Endothelial cell of umbilical vein (primary cell): ENCODE measurements at regions not wholly inside any gene's neighbourhood (a gene's known extent, or its start where the extent isn't known, plus 50 kb on each side); places are given as distances from the start of the nearest gene placed in this dataset.

Source experiments
- CTCF ChIP-seq, 2 donors: IDR thresholded peaks; 1 replicate in 1 of 2; 2 replicates in 1 of 2; pipeline ENCODE4 v1.5.1; 2011; ENCODE audit warnings: low read length in 2 of 2, mild to moderate bottlenecking in 2 of 2, moderate library complexity in 2 of 2, control low read depth in 1 of 2, inconsistent platforms in 1 of 2, low read depth in 1 of 2; ENCODE audit not compliant: insufficient read depth in 1 of 2; ENCODE audit errors: extremely low read depth in 1 of 2
- EZH2 ChIP-seq: IDR thresholded peaks from 2 replicates; pipeline ENCODE4 v1.6.1; 2012; ENCODE audit warnings: borderline replicate concordance, low read depth, mild to moderate bottlenecking, moderate library complexity, low read length, inconsistent platforms; ENCODE audit not compliant: severe bottlenecking
- FOS ChIP-seq: IDR thresholded peaks from 2 replicates; pipeline ENCODE4 v1.6.1; 2011; ENCODE audit warnings: mild to moderate bottlenecking, low read length, moderate library complexity, borderline replicate concordance; ENCODE audit not compliant: insufficient read depth
- GATA2 ChIP-seq: IDR thresholded peaks from 2 replicates; pipeline ENCODE4 v1.7.0; 2011; ENCODE audit warnings: low read depth, mild to moderate bottlenecking, moderate library complexity, mixed read lengths, low read length; ENCODE audit not compliant: insufficient read length, insufficient read depth
- JUN ChIP-seq: IDR thresholded peaks from 2 replicates; pipeline ENCODE4 v1.6.1; 2011; ENCODE audit warnings: borderline replicate concordance, low read depth; ENCODE audit not compliant: insufficient read length, insufficient read depth
- MYC ChIP-seq: IDR thresholded peaks from one replicate; pipeline ENCODE4 v1.6.1; 2011; ENCODE audit warnings: mild to moderate bottlenecking, low read depth, low read length
- POLR2A ChIP-seq: IDR thresholded peaks from 2 replicates; pipeline ENCODE4 v1.6.1; 2012; ENCODE audit warnings: low read depth, mild to moderate bottlenecking, control low read depth, low read length
- POLR2AphosphoS5 ChIP-seq: IDR thresholded peaks from 2 replicates; pipeline ENCODE4 v1.6.1; 2012; ENCODE audit warnings: low read depth, mild to moderate bottlenecking, control low read depth, low read length, moderate library complexity; ENCODE audit not compliant: insufficient read depth
- TF ChIP-seq, protein P1 (sequence below): IDR thresholded peaks from 2 replicates; pipeline ENCODE4 v1.6.1; 2011; ENCODE audit not compliant: insufficient read depth, insufficient read length

DNA sequence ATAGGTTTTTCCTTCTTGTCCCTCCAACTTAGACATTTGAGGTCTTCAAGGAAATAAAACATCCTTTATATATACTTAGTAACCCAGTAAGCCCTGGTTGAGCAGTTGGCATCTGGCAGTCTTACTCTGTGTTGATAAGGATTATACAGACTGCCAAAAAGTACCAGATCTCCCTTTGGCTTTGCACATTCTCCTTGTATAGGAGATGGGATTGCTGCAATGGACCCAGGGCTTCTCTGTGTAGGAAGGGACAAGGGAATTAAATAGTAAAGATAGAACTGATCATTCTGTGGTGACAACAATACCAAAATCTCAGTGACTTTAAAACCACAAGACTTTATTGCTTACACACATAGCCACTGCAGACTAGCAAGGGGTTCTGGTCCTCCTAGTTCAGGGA lies 180.1 kb upstream of the CCDC196 start:
- TF ChIP-seq CTCF (IDR thresholded peaks at IDR 0.05; ENCODE audit: extremely low read depth in 1 of 2, insufficient read depth in 1 of 2, low read depth in 1 of 2, low read length in 2 of 2) (no peak), POLR2AphosphoS5 (no peak), POLR2A (no peak), FOS (no peak), EZH2 (no peak), GATA2 (no peak), MYC (no peak), JUN (no peak)
- TF ChIP-seq, protein P1, sequence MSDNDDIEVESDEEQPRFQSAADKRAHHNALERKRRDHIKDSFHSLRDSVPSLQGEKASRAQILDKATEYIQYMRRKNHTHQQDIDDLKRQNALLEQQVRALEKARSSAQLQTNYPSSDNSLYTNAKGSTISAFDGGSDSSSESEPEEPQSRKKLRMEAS = no peak
